GM06990 (cell line): ENCODE measurements at regions not wholly inside any gene's neighbourhood (a gene's known extent, or its start where the extent isn't known, plus 50 kb on each side); places are given as distances from the start of the nearest gene placed in this dataset.
"Not testable (repeated sequence)": the region's sequence is repeated elsewhere in the genome, so short reads cannot be mapped to it uniquely, and the experiment has no call there.

Source experiments
- DNase-seq: peaks from one replicate; pipeline ENCODE4 v3.0.0-alpha.2; 2011; ENCODE audit not compliant: insufficient read length; ENCODE audit errors: extremely low read depth
- H3K27me3 ChIP-seq: replicated peaks from 2 replicates; pipeline ENCODE4 v1.6.0; 2011; ENCODE audit warnings: low read length; ENCODE audit not compliant: control insufficient read depth, insufficient read depth
- H3K36me3 ChIP-seq: 2 replicates; pipeline ENCODE4 v1.5.1; 2011; ENCODE audit warnings: low read length; ENCODE audit not compliant: control insufficient read depth, insufficient read depth
- H3K4me3 ChIP-seq: replicated peaks from 2 replicates; pipeline ENCODE4 v1.5.1; 2011; ENCODE audit warnings: low read depth, mild to moderate bottlenecking, control low read depth, low read length
- CTCF ChIP-seq: IDR thresholded peaks from 2 replicates; pipeline ENCODE4 v1.5.1; 2011; ENCODE audit warnings: low read length, control low read depth, mild to moderate bottlenecking, inconsistent platforms; ENCODE audit not compliant: insufficient read depth, poor library complexity, severe bottlenecking

DNA sequence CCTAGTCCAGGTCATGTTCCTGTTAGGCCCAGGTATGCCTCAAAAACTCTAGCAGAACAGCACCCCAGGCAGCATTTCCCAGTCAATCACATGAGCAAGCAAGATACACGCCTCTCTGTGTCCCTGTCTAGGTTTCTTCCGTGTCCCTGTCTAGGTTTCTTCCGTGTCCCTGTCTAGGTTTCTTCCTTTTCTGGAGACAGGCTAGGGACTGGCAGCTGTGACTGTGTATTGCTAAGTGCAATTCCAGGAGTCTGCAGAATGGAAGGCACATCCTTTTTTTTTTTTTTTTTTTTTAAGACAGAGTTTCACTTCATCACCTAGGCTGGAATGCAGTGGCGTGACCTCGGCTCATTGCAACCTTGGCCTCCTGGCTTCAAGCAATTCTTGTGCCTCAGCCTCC is 77.6 kb downstream of the SETD4 start:
- Histone ChIP-seq H3K27me3 (no peaks in the 10 kb centered on the region), H3K36me3 (no peaks in the 10 kb centered on the region), H3K4me3 (no peak overlapping the region)
- no peak for TF ChIP-seq CTCF
- DNase-seq, result no peak

DNA sequence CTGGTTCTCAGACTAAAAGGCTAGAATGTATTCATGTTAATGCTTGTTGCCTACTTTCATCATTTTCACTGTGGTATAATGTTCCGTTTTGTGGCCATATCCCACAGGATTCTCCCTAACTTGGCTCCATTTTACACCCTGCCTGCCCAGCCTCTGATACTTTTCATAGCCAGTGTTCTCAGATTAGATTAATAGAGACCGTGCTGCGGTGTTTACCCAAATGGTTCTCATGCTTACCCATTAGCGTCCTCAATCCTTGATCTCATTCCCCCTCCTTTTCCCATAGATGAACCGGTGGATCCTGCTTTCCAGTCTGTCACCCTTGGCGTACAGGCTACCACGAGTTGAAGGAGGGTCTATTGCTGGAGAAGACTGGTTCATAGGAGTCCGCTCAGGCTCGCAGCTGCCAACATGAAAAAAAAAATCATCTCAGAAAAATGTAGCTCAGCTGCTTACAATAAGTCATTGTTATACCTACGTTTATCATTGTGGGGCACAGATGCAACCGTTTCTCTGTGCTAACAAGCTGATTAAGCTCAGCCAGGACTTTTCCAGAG is 78.7 kb downstream of the SETD4 start:
- DNase-seq, result no peak
- no peaks in the 10 kb centered on the region for H3K27me3 ChIP-seq
- TF ChIP-seq CTCF, result no peak
- H3K36me3 ChIP-seq, result no peaks in the 10 kb centered on the region
- H3K4me3 ChIP-seq, result no peak overlapping the region

GRCh38 chr21:35980821-35981220 is 79.5 kb downstream of the SETD4 start:
- DNase-seq, result no peak
- Histone ChIP-seq H3K27me3 (no peaks in the 10 kb centered on the region), H3K36me3 (no peaks in the 10 kb centered on the region), H3K4me3 (no peak overlapping the region)
- TF ChIP-seq CTCF, result no peak

DNA sequence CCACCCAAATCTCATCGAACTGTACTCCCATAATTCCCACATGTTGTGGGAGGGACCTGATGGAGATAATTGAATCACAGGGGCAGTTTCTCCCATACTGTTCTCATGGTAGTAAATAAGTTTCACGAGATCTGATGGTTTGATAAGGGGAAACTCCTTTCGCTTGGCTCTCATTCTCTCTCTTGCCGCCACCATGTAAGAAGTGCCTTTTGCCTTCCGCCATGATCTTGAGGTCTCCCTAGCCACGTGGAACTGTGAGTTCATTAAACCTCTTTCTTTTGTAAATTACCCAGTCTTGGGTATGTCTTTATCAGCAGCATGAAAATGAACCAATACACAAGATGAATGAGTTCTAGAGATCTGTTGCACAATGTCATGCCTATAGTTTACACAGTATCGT is 82.5 kb downstream of the SETD4 start:
- H3K27me3 ChIP-seq, DNase-seq, H3K36me3 ChIP-seq, H3K4me3 ChIP-seq: not testable (repeated sequence)

- no peak for TF ChIP-seq CTCF
- no peak overlapping the region for H3K4me3 ChIP-seq
- no peaks in the 10 kb centered on the region for H3K27me3 ChIP-seq
- no peak for DNase-seq
- no peaks in the 10 kb centered on the region for H3K36me3 ChIP-seq
These were observed 83.4 kb downstream of the SETD4 start for GRCh38 chr21:35976929-35977328.

GRCh38 chr21:35976481-35976880 is 83.8 kb downstream of the SETD4 start:
- Histone ChIP-seq H3K4me3 (no peak overlapping the region), H3K36me3 (no peaks in the 10 kb centered on the region), H3K27me3 (no peaks in the 10 kb centered on the region)
- TF ChIP-seq CTCF, result no peak
- DNase-seq, result no peak
